ENCODE measurements at regions not wholly inside any gene's neighbourhood (a gene's known extent, or its start where the extent isn't known, plus 50 kb on each side); places are given as distances from the start of the nearest gene placed in this dataset.

GRCh38 chr13:47017476-47017875, 120.6 kb upstream of the HTR2A start:
- TF ChIP-seq EZH2 (IDR thresholded peaks at IDR 0.05; ENCODE audit: borderline replicate concordance, insufficient read depth, low read depth, low read length, poor library complexity, severe bottlenecking) (no peak), CTCF (IDR thresholded peaks at IDR 0.05) (no peak)

Measured in B cell (primary cell).